ENCODE measurements at regions not wholly inside any gene's neighbourhood (a gene's known extent, or its start where the extent isn't known, plus 50 kb on each side); places are given as distances from the start of the nearest gene placed in this dataset.

DNA sequence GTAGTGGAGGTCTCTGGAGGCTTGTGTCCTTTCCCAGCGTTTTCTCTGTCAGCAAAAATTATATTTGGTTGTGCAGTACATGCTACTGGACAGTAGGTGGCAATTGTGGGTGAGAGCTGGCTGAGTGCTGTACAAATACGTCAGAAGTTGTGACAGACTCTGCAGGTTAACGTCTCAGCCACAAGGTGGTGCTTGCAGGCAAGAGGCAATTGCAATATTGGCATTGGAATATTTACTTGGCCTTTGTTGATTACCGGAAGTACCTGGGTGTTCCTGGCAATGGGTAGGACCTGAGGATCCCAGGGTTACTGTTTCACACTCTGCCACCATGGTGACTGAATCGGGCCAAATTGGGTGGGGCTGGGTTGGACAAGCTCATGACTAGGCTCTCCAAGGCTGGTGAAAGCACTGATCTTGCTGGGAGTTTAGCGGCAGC lies 333.9 kb upstream of the LMO3 start:
- WGBS (ENCODE audit: insufficient coverage): 20% methylated on average over 5 of the region's 6 CpGs
- Mint-ChIP-seq H3K4me1 (no peaks in the 10 kb centered on the region), H3K27ac (no peak overlapping the region), H3K9me3 (ENCODE audit: insufficient read depth) (peaks cover 6% of the 10 kb centered on the region), H3K27me3 (no peaks in the 10 kb centered on the region), H3K4me3 (no peak overlapping the region)
- H3K9me3 ChIP-seq (ENCODE audit: control extremely low read depth in 1 of 3, control insufficient read depth in 2 of 3, insufficient read depth in 1 of 3, low read length in 2 of 3): peaks cover 2 to 16% (median 6%) of the 10 kb centered on the region in 3 donors
- no peak overlapping the region for H3K27ac ChIP-seq (ENCODE audit: low read length in 2 of 2)
- H4K20me1 ChIP-seq (ENCODE audit: control insufficient read depth, insufficient read depth, low read length, poor library complexity, severe bottlenecking): no peaks in the 10 kb centered on the region
- intact Hi-C loops (cut with micrococcal nuclease): no loop called here
- DNase-seq (no peak), ATAC-seq (ENCODE audit: low read depth) (no peak)
- TF ChIP-seq, protein P1, sequence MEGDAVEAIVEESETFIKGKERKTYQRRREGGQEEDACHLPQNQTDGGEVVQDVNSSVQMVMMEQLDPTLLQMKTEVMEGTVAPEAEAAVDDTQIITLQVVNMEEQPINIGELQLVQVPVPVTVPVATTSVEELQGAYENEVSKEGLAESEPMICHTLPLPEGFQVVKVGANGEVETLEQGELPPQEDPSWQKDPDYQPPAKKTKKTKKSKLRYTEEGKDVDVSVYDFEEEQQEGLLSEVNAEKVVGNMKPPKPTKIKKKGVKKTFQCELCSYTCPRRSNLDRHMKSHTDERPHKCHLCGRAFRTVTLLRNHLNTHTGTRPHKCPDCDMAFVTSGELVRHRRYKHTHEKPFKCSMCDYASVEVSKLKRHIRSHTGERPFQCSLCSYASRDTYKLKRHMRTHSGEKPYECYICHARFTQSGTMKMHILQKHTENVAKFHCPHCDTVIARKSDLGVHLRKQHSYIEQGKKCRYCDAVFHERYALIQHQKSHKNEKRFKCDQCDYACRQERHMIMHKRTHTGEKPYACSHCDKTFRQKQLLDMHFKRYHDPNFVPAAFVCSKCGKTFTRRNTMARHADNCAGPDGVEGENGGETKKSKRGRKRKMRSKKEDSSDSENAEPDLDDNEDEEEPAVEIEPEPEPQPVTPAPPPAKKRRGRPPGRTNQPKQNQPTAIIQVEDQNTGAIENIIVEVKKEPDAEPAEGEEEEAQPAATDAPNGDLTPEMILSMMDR (IDR thresholded peaks at IDR 0.05): no peak
- TF ChIP-seq EZH2 (IDR thresholded peaks at IDR 0.05; ENCODE audit: borderline replicate concordance, insufficient read depth, low read depth, low read length, poor library complexity, severe bottlenecking): no peak
- no peaks in the 10 kb centered on the region for H3K4me1 ChIP-seq (ENCODE audit: control insufficient read depth in 2 of 2, insufficient read depth in 2 of 2, low read length in 2 of 2)
- H3K79me2 ChIP-seq (ENCODE audit: control insufficient read depth, insufficient read depth, low read length): no peaks in the 10 kb centered on the region
- no peak overlapping the region for H3K4me2 ChIP-seq (replicated peaks; ENCODE audit: low read depth, low read length, poor library complexity, severe bottlenecking)
- no peaks in the 10 kb centered on the region for H3K36me3 ChIP-seq (replicated peaks in 1 of 2; ENCODE audit: control extremely low read depth in 1 of 2, control insufficient read depth in 1 of 2, extremely low read depth in 1 of 2, insufficient read depth in 2 of 2, low read length in 1 of 2)
- no peak overlapping the region for H3K4me3 ChIP-seq (ENCODE audit: control extremely low read depth in 1 of 5, extremely low read depth in 1 of 5, insufficient read depth in 1 of 5, low read depth in 2 of 5, low read length in 4 of 5)
- ChIA-PET POLR2A (no interaction called here), CTCF (no interaction called here)
- H3K27me3 ChIP-seq (replicated peaks in 1 of 4; ENCODE audit: control extremely low read depth in 1 of 4, control insufficient read depth in 3 of 4, insufficient read depth in 4 of 4, low read length in 3 of 4): no peaks in the 10 kb centered on the region
- H2AFZ ChIP-seq (ENCODE audit: insufficient read depth, low read depth, low read length, poor library complexity, severe bottlenecking): no peak overlapping the region
- no peak overlapping the region for H3K9ac ChIP-seq (ENCODE audit: low read length)

DNA sequence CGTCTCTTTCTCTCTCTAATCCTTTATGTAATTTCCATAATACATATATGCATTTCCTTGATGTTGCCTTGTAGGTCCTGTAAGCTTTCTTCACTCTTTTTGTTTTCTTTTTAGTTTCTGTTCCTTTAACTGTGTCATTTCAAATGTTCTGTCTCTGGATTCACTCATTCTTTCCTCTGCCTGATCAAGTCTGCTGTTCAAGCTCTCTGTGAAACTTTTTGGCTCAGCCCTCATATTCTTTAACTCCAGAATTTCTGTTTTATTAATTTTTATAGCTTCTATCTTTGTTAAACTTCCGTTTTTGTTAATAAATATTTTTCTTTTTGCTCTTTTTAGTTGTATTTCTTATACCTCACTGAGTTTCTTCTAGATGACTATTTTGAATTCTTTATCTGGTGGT lies 321.3 kb upstream of the LMO3 start:
- ChIA-PET CTCF (no interaction called here), POLR2A (no interaction called here)
- H3K4me1 ChIP-seq (ENCODE audit: control insufficient read depth in 2 of 2, insufficient read depth in 2 of 2, low read length in 2 of 2): no peaks in the 10 kb centered on the region
- WGBS (ENCODE audit: insufficient coverage): no CpG with 5 or more reads among the region's 2 CpGs
- no peaks in the 10 kb centered on the region for H3K27me3 ChIP-seq (replicated peaks in 1 of 4; ENCODE audit: control extremely low read depth in 1 of 4, control insufficient read depth in 3 of 4, insufficient read depth in 4 of 4, low read length in 3 of 4)
- Mint-ChIP-seq H3K27ac (no peak overlapping the region), H3K9me3 (ENCODE audit: insufficient read depth) (peaks cover 11% of the 10 kb centered on the region), H3K27me3 (no peaks in the 10 kb centered on the region), H3K4me1 (no peaks in the 10 kb centered on the region), H3K4me3 (no peak overlapping the region)
- no peak for ATAC-seq (ENCODE audit: low read depth)
- no peak overlapping the region for H3K9ac ChIP-seq (ENCODE audit: low read length)
- H3K79me2 ChIP-seq (ENCODE audit: control insufficient read depth, insufficient read depth, low read length): no peaks in the 10 kb centered on the region
- no peak overlapping the region for H3K27ac ChIP-seq (ENCODE audit: low read length in 2 of 2)
- H2AFZ ChIP-seq (ENCODE audit: insufficient read depth, low read depth, low read length, poor library complexity, severe bottlenecking): no peak overlapping the region
- no peaks in the 10 kb centered on the region for H4K20me1 ChIP-seq (ENCODE audit: control insufficient read depth, insufficient read depth, low read length, poor library complexity, severe bottlenecking)
- H3K36me3 ChIP-seq (replicated peaks in 1 of 2; ENCODE audit: control extremely low read depth in 1 of 2, control insufficient read depth in 1 of 2, extremely low read depth in 1 of 2, insufficient read depth in 2 of 2, low read length in 1 of 2): no peaks in the 10 kb centered on the region
- DNase-seq: no peak
- no peak overlapping the region for H3K4me3 ChIP-seq (ENCODE audit: control extremely low read depth in 1 of 5, extremely low read depth in 1 of 5, insufficient read depth in 1 of 5, low read depth in 2 of 5, low read length in 4 of 5)
- H3K9me3 ChIP-seq (ENCODE audit: control extremely low read depth in 1 of 3, control insufficient read depth in 2 of 3, insufficient read depth in 1 of 3, low read length in 2 of 3): peaks cover 0 to 6% (median 2%) of the 10 kb centered on the region in 3 donors
- intact Hi-C loops (cut with micrococcal nuclease): no loop called here
- no peak overlapping the region for H3K4me2 ChIP-seq (replicated peaks; ENCODE audit: low read depth, low read length, poor library complexity, severe bottlenecking)
- TF ChIP-seq EZH2 (IDR thresholded peaks at IDR 0.05; ENCODE audit: borderline replicate concordance, insufficient read depth, low read depth, low read length, poor library complexity, severe bottlenecking): no peak
- TF ChIP-seq, protein P1 (IDR thresholded peaks at IDR 0.05): no peak

Data from B cell (primary cell).